B cell (primary cell): ENCODE measurements at regions not wholly inside any gene's neighbourhood (a gene's known extent, or its start where the extent isn't known, plus 50 kb on each side); places are given as distances from the start of the nearest gene placed in this dataset.

Experiments
- ATAC-seq: fragments of 200-7000 bp; cut with Tn5 transposase; one replicate; pipeline ENCODE4 v1.10.0; 2021; ENCODE audit warnings: low read depth, mild to moderate bottlenecking, moderate number of reproducible peaks, moderate library complexity
- CTCF ChIA-PET: fragments of 350-600 bp; sonication (Branson Sonifier 250); formaldehyde crosslinking; loops from one replicate; lab custom pipeline; 2021; ENCODE audit warnings: antibody characterized with exemption, inconsistent platforms; lab: Charles Lee
- POLR2A ChIA-PET: fragments of 350-600 bp; sonication (Branson Sonifier 250); formaldehyde crosslinking; loops from one replicate; lab custom pipeline; 2021; ENCODE audit warnings: antibody characterized with exemption; lab: Charles Lee
- DNase-seq: peaks from one replicate; pipeline ENCODE4 v3.0.0; 2013
- H2AFZ ChIP-seq: 2 replicates; pipeline ENCODE4 v1.6.1; 2012; ENCODE audit warnings: mild to moderate bottlenecking, low read depth, low read length; ENCODE audit not compliant: insufficient read depth, poor library complexity, severe bottlenecking
- H3K27ac ChIP-seq, 2 donors: 1 replicate in 1 of 2; 2 replicates in 1 of 2; pipeline ENCODE4 v1.5.1; 2012 to 2013; ENCODE audit warnings: low read length in 2 of 2, mild to moderate bottlenecking in 2 of 2, moderate library complexity in 1 of 2
- H3K27me3 ChIP-seq, 4 experiments: fragments of 200-600 bp in 1 of 4; sonication (generic) in 1 of 4; replicated peaks in 1 of 4; 1 replicate in 2 of 4; 2 replicates in 2 of 4; pipeline versions ENCODE4 v1.6.1 to v1.7.0; 2013 to 2016; ENCODE audit warnings: low read length in 3 of 4, mild to moderate bottlenecking in 2 of 4, mixed read lengths in 1 of 4, moderate library complexity in 1 of 4; ENCODE audit not compliant: insufficient read depth in 4 of 4, control insufficient read depth in 3 of 4; ENCODE audit errors: control extremely low read depth in 1 of 4
- H3K36me3 ChIP-seq, 2 experiments: replicated peaks in 1 of 2; 1 replicate in 1 of 2; 2 replicates in 1 of 2; pipeline versions ENCODE4 v1.6.1 to v1.7.1; 2013; ENCODE audit warnings: low read length in 1 of 2; ENCODE audit not compliant: insufficient read depth in 2 of 2, control insufficient read depth in 1 of 2; ENCODE audit errors: control extremely low read depth in 1 of 2, extremely low read depth in 1 of 2
- H3K4me1 ChIP-seq, 2 donors: fragments of 200-600 bp in 1 of 2; sonication (generic) in 1 of 2; 1 replicate in 1 of 2; 2 replicates in 1 of 2; pipeline versions ENCODE4 v1.5.1 to v1.6.1; 2013 to 2017; ENCODE audit warnings: low read length in 2 of 2; ENCODE audit not compliant: control insufficient read depth in 2 of 2, insufficient read depth in 2 of 2
- H3K4me2 ChIP-seq: replicated peaks from 2 replicates; pipeline ENCODE3; 2012; ENCODE audit warnings: mild to moderate bottlenecking, low read depth, low read length; ENCODE audit not compliant: poor library complexity, severe bottlenecking
- H3K4me3 ChIP-seq, 5 experiments: fragments of 200-600 bp in 1 of 5; sonication (generic) in 1 of 5; 1 replicate in 3 of 5; 2 replicates in 2 of 5; pipeline versions ENCODE4 v1.5.1 to v1.7.0; 2011 to 2016; ENCODE audit warnings: low read length in 4 of 5, mild to moderate bottlenecking in 4 of 5, low read depth in 2 of 5, control low read depth in 1 of 5, moderate library complexity in 1 of 5; ENCODE audit not compliant: insufficient read depth in 1 of 5; ENCODE audit errors: control extremely low read depth in 1 of 5, extremely low read depth in 1 of 5
- H3K79me2 ChIP-seq: fragments of 200-600 bp; sonication (generic); one replicate; pipeline ENCODE4 v1.6.0; 2016; ENCODE audit warnings: low read length; ENCODE audit not compliant: control insufficient read depth, insufficient read depth
- H3K9ac ChIP-seq: fragments of 200-600 bp; sonication (generic); 2 replicates; pipeline ENCODE4 v1.6.1; 2017; ENCODE audit warnings: mild to moderate bottlenecking, low read length, moderate library complexity
- H3K9me3 ChIP-seq, 3 donors: one replicate each; pipeline versions ENCODE4 v1.6.1 to v1.7.1; 2013; ENCODE audit warnings: low read length in 2 of 3; ENCODE audit not compliant: control insufficient read depth in 2 of 3, insufficient read depth in 1 of 3; ENCODE audit errors: control extremely low read depth in 1 of 3
- H4K20me1 ChIP-seq: 2 replicates; pipeline ENCODE4 v1.6.0; 2012; ENCODE audit warnings: mild to moderate bottlenecking, low read length; ENCODE audit not compliant: insufficient read depth, control insufficient read depth, poor library complexity, severe bottlenecking
- H3K27ac Mint-ChIP-seq: one replicate; pipeline ENCODE4 v1.8.0; 2021; ENCODE audit warnings: mixed read lengths
- H3K27me3 Mint-ChIP-seq: one replicate; pipeline ENCODE4 v1.8.0; 2021; ENCODE audit warnings: mixed read lengths
- H3K4me1 Mint-ChIP-seq: one replicate; pipeline ENCODE4 v1.8.0; 2021; ENCODE audit warnings: mixed read lengths
- H3K4me3 Mint-ChIP-seq: one replicate; pipeline ENCODE4 v1.8.0; 2021; ENCODE audit warnings: mixed read lengths
- H3K9me3 Mint-ChIP-seq: one replicate; pipeline ENCODE4 v1.8.0; 2022; ENCODE audit warnings: mixed read lengths; ENCODE audit not compliant: insufficient read depth
- EZH2 ChIP-seq: IDR thresholded peaks from 2 replicates; pipeline ENCODE4 v1.6.1; 2012; ENCODE audit warnings: borderline replicate concordance, low read depth, mild to moderate bottlenecking, moderate library complexity, low read length; ENCODE audit not compliant: insufficient read depth, poor library complexity, severe bottlenecking
- WGBS: methylation state at CpG from one replicate; pipeline ENCODE4 v1.1.5; 2013; ENCODE audit warnings: missing lambda C conversion rate; ENCODE audit not compliant: insufficient coverage; 5-methylcytosine and 5-hydroxymethylcytosine counted together
- intact Hi-C: fragments of 100-400 bp; cut with micrococcal nuclease; formaldehyde crosslinking; loops from one replicate; pipeline ENCODE4 v1.10.0; 2022
- TF ChIP-seq, protein P1 (sequence below): fragments of 200-600 bp; IDR thresholded peaks from one replicate; pipeline ENCODE4 v1.8.0; 2022; ENCODE audit warnings: antibody characterized with exemption, mild to moderate bottlenecking

DNA sequence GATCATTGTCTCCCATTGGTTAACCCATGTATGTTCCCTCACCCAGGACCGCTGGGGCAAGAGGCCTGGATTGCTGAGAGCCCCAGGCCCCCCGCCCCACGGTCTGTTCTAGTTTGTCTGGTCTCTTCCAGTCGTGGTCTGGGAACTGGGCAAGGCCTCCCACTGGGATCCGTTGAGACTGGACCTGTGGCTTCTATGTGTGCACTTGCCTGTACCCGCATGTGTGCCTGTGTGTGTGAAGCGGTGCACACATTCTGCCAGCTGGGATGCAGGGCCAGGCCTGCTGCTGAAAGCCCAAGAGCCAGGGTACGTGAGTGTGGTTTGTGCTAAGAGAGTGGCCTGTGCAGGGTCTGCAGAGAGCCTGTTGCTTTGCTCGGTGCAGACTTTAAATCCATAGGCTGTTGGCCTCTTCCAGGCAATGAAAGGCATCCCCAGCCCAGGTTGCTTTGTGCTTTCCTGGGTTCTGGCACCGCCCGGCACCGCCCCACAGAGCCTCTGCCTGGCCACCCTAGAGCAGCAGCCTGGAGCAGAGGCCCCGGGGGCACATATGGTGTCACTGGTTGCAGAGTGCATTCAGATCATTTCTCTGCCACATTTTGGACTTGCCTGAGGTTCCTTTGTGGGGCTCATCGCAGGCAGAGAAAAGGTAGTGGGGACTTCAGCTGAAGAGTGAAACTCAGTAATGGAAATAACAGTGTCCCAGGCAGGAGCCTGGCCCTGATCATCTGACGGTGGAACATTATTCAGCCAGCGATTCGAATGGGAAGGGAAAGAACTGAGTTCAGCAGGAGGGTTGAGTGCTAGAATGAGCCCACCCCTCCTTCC lies 215.5 kb downstream of the GLRX3 start:
- CTCF ChIA-PET, result no interaction called here
- Mint-ChIP-seq H3K27me3 (no peaks in the 10 kb centered on the region), H3K4me1 (no peaks in the 10 kb centered on the region)

DNA sequence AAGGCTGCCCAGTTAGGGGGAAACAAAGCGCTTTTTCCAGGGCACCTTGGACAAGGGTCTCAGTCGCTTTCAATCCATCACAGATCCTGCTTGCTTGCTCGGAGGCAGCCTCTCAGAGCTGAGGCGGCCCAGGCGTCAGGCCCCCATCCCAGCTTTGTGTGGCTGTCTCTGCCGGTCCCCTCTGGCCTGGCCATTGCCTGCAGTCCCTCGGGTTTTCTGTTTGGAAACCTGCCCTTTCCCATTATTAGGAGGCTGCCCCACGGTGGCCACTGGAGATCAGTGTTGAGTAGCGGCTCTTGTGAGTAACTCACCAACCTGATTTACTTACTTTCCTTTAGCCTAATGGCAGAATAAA lies 216.1 kb downstream of the GLRX3 start:
- TF ChIP-seq, protein P1, sequence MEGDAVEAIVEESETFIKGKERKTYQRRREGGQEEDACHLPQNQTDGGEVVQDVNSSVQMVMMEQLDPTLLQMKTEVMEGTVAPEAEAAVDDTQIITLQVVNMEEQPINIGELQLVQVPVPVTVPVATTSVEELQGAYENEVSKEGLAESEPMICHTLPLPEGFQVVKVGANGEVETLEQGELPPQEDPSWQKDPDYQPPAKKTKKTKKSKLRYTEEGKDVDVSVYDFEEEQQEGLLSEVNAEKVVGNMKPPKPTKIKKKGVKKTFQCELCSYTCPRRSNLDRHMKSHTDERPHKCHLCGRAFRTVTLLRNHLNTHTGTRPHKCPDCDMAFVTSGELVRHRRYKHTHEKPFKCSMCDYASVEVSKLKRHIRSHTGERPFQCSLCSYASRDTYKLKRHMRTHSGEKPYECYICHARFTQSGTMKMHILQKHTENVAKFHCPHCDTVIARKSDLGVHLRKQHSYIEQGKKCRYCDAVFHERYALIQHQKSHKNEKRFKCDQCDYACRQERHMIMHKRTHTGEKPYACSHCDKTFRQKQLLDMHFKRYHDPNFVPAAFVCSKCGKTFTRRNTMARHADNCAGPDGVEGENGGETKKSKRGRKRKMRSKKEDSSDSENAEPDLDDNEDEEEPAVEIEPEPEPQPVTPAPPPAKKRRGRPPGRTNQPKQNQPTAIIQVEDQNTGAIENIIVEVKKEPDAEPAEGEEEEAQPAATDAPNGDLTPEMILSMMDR, result no peak
- no peak for TF ChIP-seq EZH2
- no peaks in the 10 kb centered on the region for H4K20me1 ChIP-seq
- H3K4me2 ChIP-seq, result no peak overlapping the region
- intact Hi-C loops, result no loop called here
- no peaks in the 10 kb centered on the region for H3K79me2 ChIP-seq
- H3K4me1 Mint-ChIP-seq, result no peaks in the 10 kb centered on the region
- ATAC-seq (no peak), DNase-seq (no peak)
- H3K9ac ChIP-seq, result no peak overlapping the region
- H2AFZ ChIP-seq, result no peak overlapping the region
- H3K4me3 ChIP-seq, result no peak overlapping the region
- peaks cover 0 to 30% (median 0%) of the 10 kb centered on the region in 3 donors for H3K9me3 ChIP-seq
- H3K4me3 Mint-ChIP-seq, result no peak overlapping the region
- no peaks in the 10 kb centered on the region for H3K36me3 ChIP-seq
- H3K27me3 Mint-ChIP-seq, result no peaks in the 10 kb centered on the region
- WGBS, result 78% methylated on average over 6 of the region's 9 CpGs
- no peak overlapping the region for H3K27ac ChIP-seq
- POLR2A ChIA-PET, result no interaction called here
- H3K9me3 Mint-ChIP-seq, result no peaks in the 10 kb centered on the region
- CTCF ChIA-PET, result no interaction called here
- H3K27me3 ChIP-seq, result no peaks in the 10 kb centered on the region
- H3K4me1 ChIP-seq, result no peaks in the 10 kb centered on the region
- no peak overlapping the region for H3K27ac Mint-ChIP-seq

More for the DNA sequence above, 215.5 kb downstream of the GLRX3 start:
- Histone ChIP-seq H4K20me1 (no peaks in the 10 kb centered on the region), H3K4me1 (no peaks in the 10 kb centered on the region), H3K27ac (no peak overlapping the region), H2AFZ (no peak overlapping the region), H3K79me2 (no peaks in the 10 kb centered on the region), H3K9ac (no peak overlapping the region), H3K9me3 (peaks cover 0 to 25% (median 0%) of the 10 kb centered on the region in 3 donors), H3K4me2 (no peak overlapping the region), H3K4me3 (no peak overlapping the region), H3K36me3 (no peaks in the 10 kb centered on the region), H3K27me3 (no peaks in the 10 kb centered on the region)
- no peak overlapping the region for H3K27ac Mint-ChIP-seq
- POLR2A ChIA-PET, result no interaction called here
- TF ChIP-seq EZH2, result no peak
- TF ChIP-seq, protein P1, result no peak
- DNase-seq (no peak), ATAC-seq (no peak)
- intact Hi-C loops, result no loop called here
- no peak overlapping the region for H3K4me3 Mint-ChIP-seq
- 90% methylated on average over 17 of the region's 17 CpGs for WGBS
- H3K9me3 Mint-ChIP-seq, result no peaks in the 10 kb centered on the region
